ENCODE measurements at regions not wholly inside any gene's neighbourhood (a gene's known extent, or its start where the extent isn't known, plus 50 kb on each side); places are given as distances from the start of the nearest gene placed in this dataset.
"Not testable (repeated sequence)": the region's sequence is repeated elsewhere in the genome, so short reads cannot be mapped to it uniquely, and the experiment has no call there.

DNA sequence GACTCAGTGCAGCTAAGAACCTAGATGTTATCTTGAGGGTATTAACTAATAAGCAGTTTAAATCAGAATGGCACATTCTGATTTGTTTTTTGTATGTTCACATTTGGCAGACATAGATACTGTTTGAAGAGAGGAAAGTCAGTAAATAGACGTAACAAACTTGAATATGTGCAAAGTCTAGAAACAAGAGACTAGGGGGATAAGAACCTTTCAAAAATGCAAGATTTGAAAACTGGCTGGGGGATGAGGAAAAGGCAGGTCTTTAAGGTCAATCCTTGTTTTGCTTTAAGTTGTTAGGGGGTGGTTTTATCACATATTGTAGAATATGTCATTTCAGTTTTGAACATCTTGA is 136.5 kb downstream of the ZNF92 start:
- not testable (repeated sequence) for DNase-seq (ENCODE audit: low read depth, low spot score)

- not testable (repeated sequence) for DNase-seq (ENCODE audit: low read depth, low spot score)
Measured at GRCh38 chr7:65519751-65520150, 146.1 kb downstream of the ZNF92 start.

GRCh38 chr7:65545465-65546161 is 172.0 kb downstream of the ZNF92 start:
- not testable (repeated sequence) for DNase-seq (ENCODE audit: low read depth, low spot score)

- not testable (repeated sequence) for DNase-seq (ENCODE audit: low read depth, low spot score)
Measured at GRCh38 chr7:65549589-65550443, 176.2 kb downstream of the ZNF92 start.

- not testable (repeated sequence) for DNase-seq (ENCODE audit: low read depth, low spot score)
Measured at GRCh38 chr7:65550444-65550809, 176.8 kb downstream of the ZNF92 start.

DNA sequence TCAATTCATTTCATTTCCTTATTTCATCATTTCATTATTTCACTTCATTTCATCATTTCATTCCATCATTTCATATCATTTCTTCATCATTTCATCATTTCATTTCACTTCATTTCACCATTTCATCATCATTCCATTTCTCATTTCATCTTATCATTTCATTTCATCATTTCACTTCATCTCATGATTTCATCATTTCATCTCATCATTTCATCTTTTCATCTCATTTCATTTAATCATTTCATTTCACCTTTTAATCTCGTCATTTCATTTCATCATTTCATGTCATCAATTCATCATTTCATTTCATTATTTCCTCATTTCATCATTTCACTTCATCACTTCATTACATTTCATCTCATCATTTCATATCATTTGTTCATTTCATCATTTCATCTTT is 177.4 kb downstream of the ZNF92 start:
- DNase-seq (ENCODE audit: low read depth, low spot score): not testable (repeated sequence)

- not testable (repeated sequence) for DNase-seq (ENCODE audit: low read depth, low spot score)
Measured at GRCh38 chr7:65554553-65555476, 181.2 kb downstream of the ZNF92 start.

DNA sequence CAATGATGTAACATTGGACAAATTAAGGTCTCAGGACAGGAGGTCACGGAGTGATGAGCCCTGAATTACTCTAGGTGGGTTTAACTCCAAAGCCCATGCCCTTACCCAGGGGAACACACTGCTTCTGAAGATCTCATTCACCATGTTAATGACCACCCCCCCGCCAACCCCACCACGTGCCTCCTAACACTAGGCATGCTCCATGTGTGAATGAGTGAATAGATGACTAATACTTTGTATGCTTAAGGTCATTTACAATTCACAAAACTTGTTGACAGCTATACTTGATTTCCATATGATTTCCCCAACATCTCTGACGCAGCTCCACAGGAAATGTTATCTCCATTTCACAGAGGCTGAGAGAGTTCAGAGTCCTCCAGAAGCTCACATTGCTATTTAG is 184.9 kb downstream of the ZNF92 start:
- peak; percentile 11 for DNase-seq (ENCODE audit: low read depth, low spot score)

- not testable (repeated sequence) for DNase-seq (ENCODE audit: low read depth, low spot score)
Measured at GRCh38 chr7:65561786-65562372, 188.2 kb downstream of the ZNF92 start.

GRCh38 chr7:65562522-65562921 is 188.9 kb downstream of the ZNF92 start:
- DNase-seq (ENCODE audit: low read depth, low spot score): not testable (repeated sequence)

- DNase-seq (ENCODE audit: low read depth, low spot score): not testable (repeated sequence)
Measured at GRCh38 chr7:65563333-65563732, 189.7 kb downstream of the ZNF92 start.

DNA sequence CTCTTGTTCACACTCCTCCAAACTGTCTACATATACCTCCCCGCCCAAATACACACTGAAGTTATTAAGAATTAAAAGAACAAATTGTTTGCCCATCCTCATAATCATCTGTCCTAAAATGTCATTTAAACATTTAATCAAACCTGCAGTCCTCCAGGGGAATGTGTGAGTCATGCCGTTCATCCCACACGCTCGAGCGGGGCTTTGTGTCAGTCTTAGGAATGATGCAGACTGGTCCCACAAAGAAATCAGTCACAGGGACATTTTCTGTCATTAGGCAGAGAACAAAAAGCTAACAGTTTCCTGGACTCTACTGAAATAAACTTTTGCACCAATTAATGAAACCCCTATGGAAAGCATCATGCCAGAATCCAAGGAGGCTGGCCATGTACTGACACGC is 194.6 kb downstream of the ZNF92 start:
- not testable (repeated sequence) for DNase-seq (ENCODE audit: low read depth, low spot score)

- DNase-seq (ENCODE audit: low read depth, low spot score): not testable (repeated sequence)
Measured at GRCh38 chr7:65570990-65571389, 197.3 kb downstream of the ZNF92 start.

- DNase-seq (ENCODE audit: low read depth, low spot score): peak; percentile 2
Measured at GRCh38 chr7:65572581-65572980, 198.9 kb downstream of the ZNF92 start.

- not testable (repeated sequence) for DNase-seq (ENCODE audit: low read depth, low spot score)
Measured at GRCh38 chr7:65576370-65576769, 202.7 kb downstream of the ZNF92 start.

DNA sequence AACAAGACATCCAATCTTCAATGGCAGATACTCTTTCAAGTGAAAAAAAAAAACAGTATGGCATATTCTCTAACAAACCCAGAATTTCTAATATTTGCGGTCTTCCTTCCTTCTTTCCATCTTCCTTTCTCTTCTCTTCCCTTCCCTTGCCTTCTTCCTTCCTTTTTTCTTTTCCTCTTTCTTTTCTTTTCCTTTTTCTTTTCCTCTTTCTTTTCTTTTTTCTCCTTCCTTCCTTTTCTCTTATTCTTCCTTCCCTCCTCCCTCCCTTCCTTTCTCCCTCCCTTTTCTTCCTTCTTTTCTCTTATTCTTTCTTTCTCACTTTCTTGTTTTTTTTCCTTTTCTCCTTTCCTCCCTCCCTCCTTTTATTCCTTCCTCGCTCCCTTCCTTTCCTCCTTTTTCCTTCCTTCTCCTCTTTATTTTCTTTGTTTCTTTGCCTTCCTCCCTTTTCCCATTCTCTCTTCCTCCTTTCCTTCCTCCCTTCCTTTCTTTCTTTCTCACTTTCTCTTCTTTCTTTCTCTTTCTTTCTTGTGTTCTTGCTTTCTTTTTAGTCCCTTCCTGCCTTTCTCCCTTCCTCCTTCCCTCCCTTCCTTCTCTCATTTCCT is 209.0 kb downstream of the ZNF92 start:
- not testable (repeated sequence) for DNase-seq (ENCODE audit: low read depth, low spot score)

GRCh38 chr7:65602495-65602894 is 228.8 kb downstream of the ZNF92 start:
- DNase-seq (ENCODE audit: low read depth, low spot score): not testable (repeated sequence)

GRCh38 chr7:65609131-65609530 is 235.5 kb downstream of the ZNF92 start:
- DNase-seq (ENCODE audit: low read depth, low spot score): no peak

GRCh38 chr7:65613644-65614289 is 240.1 kb downstream of the ZNF92 start:
- DNase-seq (ENCODE audit: low read depth, low spot score): not testable (repeated sequence)

DNA sequence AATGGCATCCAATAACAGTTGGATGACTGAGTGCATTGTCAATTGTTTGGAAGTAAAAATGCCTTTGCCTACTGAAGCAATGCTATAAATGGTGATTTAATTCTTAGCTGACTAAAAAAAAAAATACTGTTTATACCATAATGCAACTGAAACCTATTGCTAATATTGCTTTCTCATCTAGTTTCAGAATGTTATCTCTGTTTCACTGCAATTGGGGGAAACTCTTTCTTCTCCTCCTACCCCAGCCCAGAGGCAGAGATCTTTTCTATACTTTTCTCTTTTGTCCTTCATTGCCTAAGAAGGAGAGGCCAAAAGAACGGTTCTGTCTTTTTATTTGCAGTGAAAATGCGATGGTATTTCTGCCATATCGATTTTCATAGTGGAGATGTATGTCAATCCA is 242.5 kb downstream of the ZNF92 start:
- not testable (repeated sequence) for DNase-seq (ENCODE audit: low read depth, low spot score)
